HEK293 (cell line): ENCODE measurements at regions not wholly inside any gene's neighbourhood (a gene's known extent, or its start where the extent isn't known, plus 50 kb on each side); places are given as distances from the start of the nearest gene placed in this dataset.

Experiments
- HOXA7 ChIP-seq: sonication (generic); formaldehyde crosslinking; IDR thresholded peaks from 2 replicates; pipeline ENCODE4 v1.8.1; 2022; ENCODE audit warnings: missing genetic modification reagents, borderline replicate concordance
- MYNN ChIP-seq: fragments of 450-650 bp; formaldehyde crosslinking; IDR thresholded peaks from 2 replicates; pipeline ENCODE4 v1.5.1; 2016; ENCODE audit warnings: missing biosample characterization, missing genetic modification characterization, borderline replicate concordance
- PBX3 ChIP-seq: sonication (generic); formaldehyde crosslinking; IDR thresholded peaks from 2 replicates; pipeline ENCODE4 v1.8.1; 2022; ENCODE audit warnings: mild to moderate bottlenecking, moderate library complexity, missing genetic modification reagents
- RBAK ChIP-seq: fragments of 450-650 bp; formaldehyde crosslinking; IDR thresholded peaks from 2 replicates; pipeline ENCODE4 v1.5.1; 2016; ENCODE audit warnings: missing biosample characterization, missing genetic modification characterization
- YY1 ChIP-seq: fragments of 450-650 bp; formaldehyde crosslinking; IDR thresholded peaks from 2 replicates; pipeline ENCODE4 v1.5.1; 2018; ENCODE audit warnings: missing biosample characterization, missing genetic modification characterization
- ZBTB10 ChIP-seq: fragments of 450-650 bp; formaldehyde crosslinking; IDR thresholded peaks from 2 replicates; pipeline ENCODE4 v1.5.1; 2016; ENCODE audit warnings: missing biosample characterization, missing genetic modification characterization
- ZNF121 ChIP-seq: fragments of 450-650 bp; formaldehyde crosslinking; IDR thresholded peaks from 2 replicates; pipeline ENCODE4 v1.5.1; 2016; ENCODE audit warnings: missing biosample characterization, missing genetic modification characterization
- ZNF248 ChIP-seq: fragments of 450-650 bp; formaldehyde crosslinking; IDR thresholded peaks from 2 replicates; pipeline ENCODE4 v1.5.1; 2017; ENCODE audit warnings: missing biosample characterization, missing genetic modification characterization
- ZNF37A ChIP-seq: fragments of 450-650 bp; IDR thresholded peaks from 2 replicates; pipeline ENCODE4 v1.5.1; 2018; ENCODE audit warnings: missing biosample characterization, missing genetic modification characterization
- ZSCAN18 ChIP-seq: fragments of 450-650 bp; formaldehyde crosslinking; IDR thresholded peaks from 2 replicates; pipeline ENCODE4 v1.5.1; 2016; ENCODE audit warnings: missing biosample characterization, missing genetic modification characterization
- TF ChIP-seq, protein P1 (sequence below): fragments of 450-650 bp; formaldehyde crosslinking; IDR thresholded peaks from 2 replicates; pipeline ENCODE4 v1.5.1; 2016; ENCODE audit warnings: missing biosample characterization, missing genetic modification characterization
- TF ChIP-seq, protein P2 (sequence below): fragments of 450-650 bp; formaldehyde crosslinking; IDR thresholded peaks from 2 replicates; pipeline ENCODE4 v1.5.1; 2016; ENCODE audit warnings: missing biosample characterization, missing genetic modification characterization
- TF ChIP-seq, protein P3 (sequence below): fragments of 450-650 bp; formaldehyde crosslinking; IDR thresholded peaks from 2 replicates; pipeline ENCODE4 v1.5.1; 2016; ENCODE audit warnings: missing biosample characterization, missing genetic modification characterization
- TF ChIP-seq, protein P4 (sequence below): fragments of 450-650 bp; formaldehyde crosslinking; conservative IDR thresholded peaks from 2 replicates; pipeline ENCODE4 v1.5.1; 2016; ENCODE audit warnings: low read depth, missing biosample characterization, missing genetic modification characterization

- TF ChIP-seq MYNN (tag by site-specific recombination) (no peak), YY1 (tag by site-specific recombination) (no peak), ZNF37A (tag by site-specific recombination) (no peak), ZNF248 (tag by site-specific recombination) (no peak), PBX3 (CRISPR knock-in tag) (no peak), ZBTB10 (tag by site-specific recombination) (no peak), HOXA7 (CRISPR knock-in tag) (no peak), RBAK (tag by site-specific recombination) (no peak), ZSCAN18 (no peak), ZNF121 (tag by site-specific recombination) (no peak)
- TF ChIP-seq, protein P1, sequence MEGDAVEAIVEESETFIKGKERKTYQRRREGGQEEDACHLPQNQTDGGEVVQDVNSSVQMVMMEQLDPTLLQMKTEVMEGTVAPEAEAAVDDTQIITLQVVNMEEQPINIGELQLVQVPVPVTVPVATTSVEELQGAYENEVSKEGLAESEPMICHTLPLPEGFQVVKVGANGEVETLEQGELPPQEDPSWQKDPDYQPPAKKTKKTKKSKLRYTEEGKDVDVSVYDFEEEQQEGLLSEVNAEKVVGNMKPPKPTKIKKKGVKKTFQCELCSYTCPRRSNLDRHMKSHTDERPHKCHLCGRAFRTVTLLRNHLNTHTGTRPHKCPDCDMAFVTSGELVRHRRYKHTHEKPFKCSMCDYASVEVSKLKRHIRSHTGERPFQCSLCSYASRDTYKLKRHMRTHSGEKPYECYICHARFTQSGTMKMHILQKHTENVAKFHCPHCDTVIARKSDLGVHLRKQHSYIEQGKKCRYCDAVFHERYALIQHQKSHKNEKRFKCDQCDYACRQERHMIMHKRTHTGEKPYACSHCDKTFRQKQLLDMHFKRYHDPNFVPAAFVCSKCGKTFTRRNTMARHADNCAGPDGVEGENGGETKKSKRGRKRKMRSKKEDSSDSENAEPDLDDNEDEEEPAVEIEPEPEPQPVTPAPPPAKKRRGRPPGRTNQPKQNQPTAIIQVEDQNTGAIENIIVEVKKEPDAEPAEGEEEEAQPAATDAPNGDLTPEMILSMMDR (tag by site-specific recombination) = no peak
- TF ChIP-seq, protein P2, sequence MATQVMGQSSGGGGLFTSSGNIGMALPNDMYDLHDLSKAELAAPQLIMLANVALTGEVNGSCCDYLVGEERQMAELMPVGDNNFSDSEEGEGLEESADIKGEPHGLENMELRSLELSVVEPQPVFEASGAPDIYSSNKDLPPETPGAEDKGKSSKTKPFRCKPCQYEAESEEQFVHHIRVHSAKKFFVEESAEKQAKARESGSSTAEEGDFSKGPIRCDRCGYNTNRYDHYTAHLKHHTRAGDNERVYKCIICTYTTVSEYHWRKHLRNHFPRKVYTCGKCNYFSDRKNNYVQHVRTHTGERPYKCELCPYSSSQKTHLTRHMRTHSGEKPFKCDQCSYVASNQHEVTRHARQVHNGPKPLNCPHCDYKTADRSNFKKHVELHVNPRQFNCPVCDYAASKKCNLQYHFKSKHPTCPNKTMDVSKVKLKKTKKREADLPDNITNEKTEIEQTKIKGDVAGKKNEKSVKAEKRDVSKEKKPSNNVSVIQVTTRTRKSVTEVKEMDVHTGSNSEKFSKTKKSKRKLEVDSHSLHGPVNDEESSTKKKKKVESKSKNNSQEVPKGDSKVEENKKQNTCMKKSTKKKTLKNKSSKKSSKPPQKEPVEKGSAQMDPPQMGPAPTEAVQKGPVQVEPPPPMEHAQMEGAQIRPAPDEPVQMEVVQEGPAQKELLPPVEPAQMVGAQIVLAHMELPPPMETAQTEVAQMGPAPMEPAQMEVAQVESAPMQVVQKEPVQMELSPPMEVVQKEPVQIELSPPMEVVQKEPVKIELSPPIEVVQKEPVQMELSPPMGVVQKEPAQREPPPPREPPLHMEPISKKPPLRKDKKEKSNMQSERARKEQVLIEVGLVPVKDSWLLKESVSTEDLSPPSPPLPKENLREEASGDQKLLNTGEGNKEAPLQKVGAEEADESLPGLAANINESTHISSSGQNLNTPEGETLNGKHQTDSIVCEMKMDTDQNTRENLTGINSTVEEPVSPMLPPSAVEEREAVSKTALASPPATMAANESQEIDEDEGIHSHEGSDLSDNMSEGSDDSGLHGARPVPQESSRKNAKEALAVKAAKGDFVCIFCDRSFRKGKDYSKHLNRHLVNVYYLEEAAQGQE (tag by site-specific recombination) = no peak
- TF ChIP-seq, protein P3, sequence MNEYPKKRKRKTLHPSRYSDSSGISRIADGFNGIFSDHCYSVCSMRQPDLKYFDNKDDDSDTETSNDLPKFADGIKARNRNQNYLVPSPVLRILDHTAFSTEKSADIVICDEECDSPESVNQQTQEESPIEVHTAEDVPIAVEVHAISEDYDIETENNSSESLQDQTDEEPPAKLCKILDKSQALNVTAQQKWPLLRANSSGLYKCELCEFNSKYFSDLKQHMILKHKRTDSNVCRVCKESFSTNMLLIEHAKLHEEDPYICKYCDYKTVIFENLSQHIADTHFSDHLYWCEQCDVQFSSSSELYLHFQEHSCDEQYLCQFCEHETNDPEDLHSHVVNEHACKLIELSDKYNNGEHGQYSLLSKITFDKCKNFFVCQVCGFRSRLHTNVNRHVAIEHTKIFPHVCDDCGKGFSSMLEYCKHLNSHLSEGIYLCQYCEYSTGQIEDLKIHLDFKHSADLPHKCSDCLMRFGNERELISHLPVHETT (tag by site-specific recombination) = no peak
- TF ChIP-seq, protein P4, sequence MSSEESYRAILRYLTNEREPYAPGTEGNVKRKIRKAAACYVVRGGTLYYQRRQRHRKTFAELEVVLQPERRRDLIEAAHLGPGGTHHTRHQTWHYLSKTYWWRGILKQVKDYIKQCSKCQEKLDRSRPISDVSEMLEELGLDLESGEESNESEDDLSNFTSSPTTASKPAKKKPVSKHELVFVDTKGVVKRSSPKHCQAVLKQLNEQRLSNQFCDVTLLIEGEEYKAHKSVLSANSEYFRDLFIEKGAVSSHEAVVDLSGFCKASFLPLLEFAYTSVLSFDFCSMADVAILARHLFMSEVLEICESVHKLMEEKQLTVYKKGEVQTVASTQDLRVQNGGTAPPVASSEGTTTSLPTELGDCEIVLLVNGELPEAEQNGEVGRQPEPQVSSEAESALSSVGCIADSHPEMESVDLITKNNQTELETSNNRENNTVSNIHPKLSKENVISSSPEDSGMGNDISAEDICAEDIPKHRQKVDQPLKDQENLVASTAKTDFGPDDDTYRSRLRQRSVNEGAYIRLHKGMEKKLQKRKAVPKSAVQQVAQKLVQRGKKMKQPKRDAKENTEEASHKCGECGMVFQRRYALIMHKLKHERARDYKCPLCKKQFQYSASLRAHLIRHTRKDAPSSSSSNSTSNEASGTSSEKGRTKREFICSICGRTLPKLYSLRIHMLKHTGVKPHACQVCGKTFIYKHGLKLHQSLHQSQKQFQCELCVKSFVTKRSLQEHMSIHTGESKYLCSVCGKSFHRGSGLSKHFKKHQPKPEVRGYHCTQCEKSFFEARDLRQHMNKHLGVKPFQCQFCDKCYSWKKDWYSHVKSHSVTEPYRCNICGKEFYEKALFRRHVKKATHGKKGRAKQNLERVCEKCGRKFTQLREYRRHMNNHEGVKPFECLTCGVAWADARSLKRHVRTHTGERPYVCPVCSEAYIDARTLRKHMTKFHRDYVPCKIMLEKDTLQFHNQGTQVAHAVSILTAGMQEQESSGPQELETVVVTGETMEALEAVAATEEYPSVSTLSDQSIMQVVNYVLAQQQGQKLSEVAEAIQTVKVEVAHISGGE (tag by site-specific recombination) = no peak
Measured at GRCh38 chr18:73752546-73752945, 395.1 kb downstream of the FBXO15 start.
